ENCODE measurements at regions not wholly inside any gene's neighbourhood (a gene's known extent, or its start where the extent isn't known, plus 50 kb on each side); places are given as distances from the start of the nearest gene placed in this dataset.
"Not testable (repeated sequence)": the region's sequence is repeated elsewhere in the genome, so short reads cannot be mapped to it uniquely, and the experiment has no call there.

- DNase-seq (ENCODE audit: low spot score), result peak; percentile 59
Observed at GRCh38 chr2:54038835-54039234, 68.0 kb upstream of the PSME4 start.

- DNase-seq (ENCODE audit: low spot score), result not testable (repeated sequence)
Observed at GRCh38 chr2:54031288-54031687, 60.5 kb upstream of the PSME4 start.

DNA sequence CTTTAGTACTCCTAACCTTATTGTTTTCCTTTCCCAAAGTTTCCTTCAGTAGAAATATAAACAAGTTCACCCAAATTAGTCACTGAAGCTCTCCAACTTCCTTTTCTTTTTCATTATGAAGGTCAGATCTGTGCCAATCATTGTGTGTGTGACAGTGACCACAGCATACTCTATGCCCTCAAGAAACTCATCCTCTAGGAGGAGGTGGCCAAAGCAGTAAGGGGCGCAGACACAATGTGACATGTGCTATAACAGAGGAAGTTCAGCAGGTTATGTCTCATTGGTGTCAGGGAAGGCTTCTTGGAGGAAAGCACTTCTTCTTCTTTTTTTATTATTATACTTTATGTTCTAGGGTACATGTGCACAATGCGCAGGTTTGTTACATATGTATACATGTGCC lies 60.0 kb upstream of the PSME4 start:
- no peak for DNase-seq (ENCODE audit: low spot score)

DNA sequence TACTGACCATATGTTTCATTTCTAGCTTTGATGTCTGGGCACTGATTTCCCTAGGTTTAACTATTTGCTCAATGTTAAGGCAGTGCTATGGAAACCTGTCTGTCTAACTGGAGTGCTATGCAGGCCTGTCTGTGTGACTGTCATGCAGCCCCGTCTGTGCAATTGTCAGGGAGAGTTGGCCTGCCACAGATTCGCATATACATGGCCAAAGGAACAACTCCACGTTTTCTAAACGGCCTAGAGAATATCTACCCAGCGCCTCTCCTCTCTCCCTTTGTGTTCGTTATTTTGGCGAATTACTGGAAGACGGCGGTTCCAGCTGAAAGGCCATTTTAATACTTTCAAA lies 59.6 kb upstream of the PSME4 start:
- no peak for DNase-seq (ENCODE audit: low spot score)

DNA sequence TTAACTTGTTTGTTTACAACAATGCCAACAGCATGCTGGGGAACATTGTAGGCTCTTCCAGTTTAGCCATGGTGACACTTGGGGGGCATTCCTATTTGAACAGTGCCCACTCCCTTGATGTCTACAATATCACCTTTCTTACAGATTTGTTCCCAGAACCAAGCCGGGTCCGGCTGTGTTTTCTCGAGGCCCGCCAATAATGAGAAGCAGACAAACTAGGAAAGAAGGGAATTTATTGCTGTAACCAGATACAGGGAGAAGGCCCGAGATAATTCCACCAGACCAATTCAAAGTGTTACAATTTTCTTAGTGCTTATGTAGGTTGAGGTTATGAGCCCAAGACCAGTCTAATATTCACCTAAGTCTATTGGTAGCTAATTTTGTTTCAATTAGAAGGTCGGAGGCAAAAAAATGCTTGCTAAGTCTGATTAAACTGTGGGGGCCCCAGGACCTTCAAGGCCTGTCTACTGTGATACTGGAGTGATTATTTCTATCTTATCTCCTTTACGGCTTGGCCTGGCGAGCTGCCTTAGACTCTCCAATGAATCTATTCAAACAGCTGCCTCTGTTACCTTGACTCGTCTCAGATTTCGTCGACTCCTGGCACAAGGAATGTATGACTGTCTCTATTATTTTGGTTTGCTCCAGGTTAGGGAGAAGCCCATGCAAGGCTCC lies 59.1 kb upstream of the PSME4 start:
- DNase-seq (ENCODE audit: low spot score), result no peak

- not testable (repeated sequence) for DNase-seq (ENCODE audit: low spot score)
Observed at GRCh38 chr2:54025463-54026075, 54.8 kb upstream of the PSME4 start.

DNA sequence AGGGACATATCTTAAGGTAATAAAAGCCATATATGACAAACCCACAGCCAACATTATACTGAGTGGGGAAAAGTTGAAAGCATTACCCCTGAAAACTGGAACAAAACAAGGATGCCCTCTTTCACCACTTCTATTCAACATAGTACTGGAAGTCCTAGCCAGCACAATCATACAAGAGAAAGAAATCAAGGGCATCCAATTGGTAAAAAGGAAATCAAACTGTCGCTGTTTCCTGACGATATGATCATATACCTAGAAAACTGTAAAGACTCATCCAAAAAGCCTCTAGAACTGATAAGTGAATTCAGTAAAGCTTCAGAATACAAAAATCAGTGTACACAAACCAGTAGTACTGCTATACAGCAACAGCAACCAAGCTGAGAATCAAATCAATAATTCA lies 53.8 kb upstream of the PSME4 start:
- DNase-seq (ENCODE audit: low spot score), result no peak

DNA sequence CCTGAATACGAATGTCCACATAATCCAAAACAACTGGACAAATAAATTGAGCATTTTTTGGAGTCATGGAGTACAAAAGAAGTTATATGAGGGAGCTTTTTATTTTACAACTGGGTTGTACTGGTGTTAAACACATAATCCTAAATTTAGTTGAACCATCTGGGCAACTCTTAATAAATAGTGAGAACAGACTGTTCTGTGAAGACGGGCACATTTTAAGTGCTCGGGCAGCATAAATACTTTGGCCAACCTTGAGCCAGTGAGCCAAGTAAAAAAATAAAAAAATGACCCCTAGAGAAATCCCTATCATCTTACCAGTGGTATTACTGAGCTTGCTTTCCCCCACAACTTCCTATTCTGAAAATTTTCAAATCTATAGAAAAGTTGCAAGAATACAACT lies 50.9 kb upstream of the PSME4 start:
- no peak for DNase-seq (ENCODE audit: low spot score)

GRCh38 chr2:54020793-54021414 lies 50.1 kb upstream of the PSME4 start:
- no peak for DNase-seq (ENCODE audit: low spot score)

All from LoVo (cell line).